Cardiac fibroblast (primary cell): ENCODE measurements at regions not wholly inside any gene's neighbourhood (a gene's known extent, or its start where the extent isn't known, plus 50 kb on each side); places are given as distances from the start of the nearest gene placed in this dataset.
A peak's percentile ranks its signal among the peaks of the same experiment; 100 is the strongest.

Source experiments
- DNase-seq, 2 donors: peaks; one replicate each; pipeline versions ENCODE4 v3.0.0 to v3.0.0-alpha.2; 2010; ENCODE audit warnings: low read depth in 2 of 2
- H3K4me3 ChIP-seq, 2 donors: replicated peaks in 1 of 2; 1 replicate in 1 of 2; 2 replicates in 1 of 2; pipeline ENCODE4 v1.5.1; 2011; ENCODE audit warnings: low read depth in 2 of 2, low read length in 2 of 2, mild to moderate bottlenecking in 2 of 2, moderate library complexity in 1 of 2
- CTCF ChIP-seq: IDR thresholded peaks from one replicate; pipeline ENCODE4 v1.5.1; 2011; ENCODE audit warnings: low read depth, mild to moderate bottlenecking, low read length, inconsistent platforms

GRCh38 chr5:124948062-124948753 is 201.8 kb upstream of the ZNF608 start:
- no peak for TF ChIP-seq CTCF
- DNase-seq, result peak in 1 of 2 donors; percentile 33
- H3K4me3 ChIP-seq, result no peak overlapping the region

GRCh38 chr5:124948754-124949275 is 202.4 kb upstream of the ZNF608 start:
- H3K4me3 ChIP-seq, result no peak overlapping the region
- DNase-seq, result no peak
- no peak for TF ChIP-seq CTCF

GRCh38 chr5:124949862-124950261 is 203.4 kb upstream of the ZNF608 start:
- no peak overlapping the region for H3K4me3 ChIP-seq
- peak in 1 of 2 donors; percentile 21 for DNase-seq
- no peak for TF ChIP-seq CTCF

- DNase-seq, result no peak
- no peak for TF ChIP-seq CTCF
- H3K4me3 ChIP-seq, result no peak overlapping the region
These were observed 204.7 kb upstream of the ZNF608 start for GRCh38 chr5:124951105-124951504.

GRCh38 chr5:124951661-124952060 is 205.2 kb upstream of the ZNF608 start:
- no peak for DNase-seq
- TF ChIP-seq CTCF, result no peak
- no peak overlapping the region for H3K4me3 ChIP-seq

- DNase-seq, result no peak
- no peak overlapping the region for H3K4me3 ChIP-seq
- no peak for TF ChIP-seq CTCF
These were observed 205.6 kb upstream of the ZNF608 start for GRCh38 chr5:124952079-124952478.

GRCh38 chr5:124952566-124952965 is 206.1 kb upstream of the ZNF608 start:
- no peak overlapping the region for H3K4me3 ChIP-seq
- no peak for TF ChIP-seq CTCF
- no peak for DNase-seq
